GM12801 (cell line): ENCODE measurements at regions not wholly inside any gene's neighbourhood (a gene's known extent, or its start where the extent isn't known, plus 50 kb on each side); places are given as distances from the start of the nearest gene placed in this dataset.

Experiments
- TF ChIP-seq, protein P1 (sequence below): IDR thresholded peaks from one replicate; pipeline ENCODE4 v1.5.1; 2011; ENCODE audit warnings: control low read depth; ENCODE audit not compliant: insufficient read length; ENCODE audit errors: extremely low read depth

DNA sequence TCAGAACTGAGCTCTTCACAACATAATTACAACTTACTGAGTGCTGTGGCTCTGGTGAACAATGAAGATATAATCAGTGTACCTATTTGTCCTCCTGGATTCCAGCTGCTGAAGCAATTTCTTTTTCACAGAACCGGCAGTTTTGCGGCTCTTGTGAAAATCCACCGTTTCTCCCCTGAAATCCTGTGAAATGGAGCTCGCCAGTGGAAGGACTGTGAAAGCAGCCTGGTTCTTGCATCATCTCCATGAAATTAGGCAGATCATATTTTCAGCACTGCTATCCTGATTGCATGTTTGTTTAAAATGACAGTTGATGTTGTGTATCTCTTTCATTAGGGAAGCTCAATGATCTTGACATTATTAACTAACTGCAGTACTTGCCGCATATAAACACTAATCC is 120.2 kb upstream of the SNX19 start:
- TF ChIP-seq, protein P1, sequence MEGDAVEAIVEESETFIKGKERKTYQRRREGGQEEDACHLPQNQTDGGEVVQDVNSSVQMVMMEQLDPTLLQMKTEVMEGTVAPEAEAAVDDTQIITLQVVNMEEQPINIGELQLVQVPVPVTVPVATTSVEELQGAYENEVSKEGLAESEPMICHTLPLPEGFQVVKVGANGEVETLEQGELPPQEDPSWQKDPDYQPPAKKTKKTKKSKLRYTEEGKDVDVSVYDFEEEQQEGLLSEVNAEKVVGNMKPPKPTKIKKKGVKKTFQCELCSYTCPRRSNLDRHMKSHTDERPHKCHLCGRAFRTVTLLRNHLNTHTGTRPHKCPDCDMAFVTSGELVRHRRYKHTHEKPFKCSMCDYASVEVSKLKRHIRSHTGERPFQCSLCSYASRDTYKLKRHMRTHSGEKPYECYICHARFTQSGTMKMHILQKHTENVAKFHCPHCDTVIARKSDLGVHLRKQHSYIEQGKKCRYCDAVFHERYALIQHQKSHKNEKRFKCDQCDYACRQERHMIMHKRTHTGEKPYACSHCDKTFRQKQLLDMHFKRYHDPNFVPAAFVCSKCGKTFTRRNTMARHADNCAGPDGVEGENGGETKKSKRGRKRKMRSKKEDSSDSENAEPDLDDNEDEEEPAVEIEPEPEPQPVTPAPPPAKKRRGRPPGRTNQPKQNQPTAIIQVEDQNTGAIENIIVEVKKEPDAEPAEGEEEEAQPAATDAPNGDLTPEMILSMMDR = no peak

DNA sequence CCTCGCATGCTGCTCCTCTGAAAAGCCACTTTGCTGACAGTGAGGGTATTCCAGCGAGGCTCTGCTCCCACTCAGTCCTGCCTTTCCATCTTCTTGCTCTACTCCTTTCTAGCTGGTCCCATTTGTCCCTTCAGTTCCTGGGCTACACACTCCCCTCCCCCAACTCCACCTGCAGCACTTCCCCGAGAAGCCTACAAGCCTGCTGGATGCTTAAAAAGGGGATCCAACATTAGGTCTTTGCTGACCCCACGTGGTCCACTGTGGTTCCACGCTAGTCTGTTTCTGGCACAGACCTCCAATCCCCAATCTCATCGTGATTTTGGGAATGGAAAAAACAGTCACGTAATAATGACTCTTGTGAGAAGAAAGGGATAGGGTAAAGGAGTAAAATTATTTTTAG is 121.6 kb upstream of the SNX19 start:
- TF ChIP-seq, protein P1 = no peak

DNA sequence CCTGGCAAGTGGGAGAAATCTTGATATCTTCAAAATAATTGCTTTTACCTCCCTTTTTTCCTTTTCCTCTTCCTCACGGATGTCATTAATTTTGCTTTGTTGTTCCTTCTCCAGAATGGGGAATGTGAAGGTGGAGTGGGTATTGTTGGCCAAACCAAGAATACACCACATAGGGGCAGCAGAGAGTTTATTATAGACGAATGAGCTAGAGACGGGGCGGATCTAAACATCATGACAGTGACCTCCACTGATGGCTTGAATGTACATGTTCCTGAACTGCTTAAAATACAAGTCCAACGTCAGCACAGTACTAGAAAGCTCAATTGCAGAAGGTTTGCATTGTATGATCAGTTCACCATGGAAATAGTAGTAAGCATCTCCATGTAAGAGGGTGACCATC is 122.3 kb upstream of the SNX19 start:
- TF ChIP-seq, protein P1 = no peak

DNA sequence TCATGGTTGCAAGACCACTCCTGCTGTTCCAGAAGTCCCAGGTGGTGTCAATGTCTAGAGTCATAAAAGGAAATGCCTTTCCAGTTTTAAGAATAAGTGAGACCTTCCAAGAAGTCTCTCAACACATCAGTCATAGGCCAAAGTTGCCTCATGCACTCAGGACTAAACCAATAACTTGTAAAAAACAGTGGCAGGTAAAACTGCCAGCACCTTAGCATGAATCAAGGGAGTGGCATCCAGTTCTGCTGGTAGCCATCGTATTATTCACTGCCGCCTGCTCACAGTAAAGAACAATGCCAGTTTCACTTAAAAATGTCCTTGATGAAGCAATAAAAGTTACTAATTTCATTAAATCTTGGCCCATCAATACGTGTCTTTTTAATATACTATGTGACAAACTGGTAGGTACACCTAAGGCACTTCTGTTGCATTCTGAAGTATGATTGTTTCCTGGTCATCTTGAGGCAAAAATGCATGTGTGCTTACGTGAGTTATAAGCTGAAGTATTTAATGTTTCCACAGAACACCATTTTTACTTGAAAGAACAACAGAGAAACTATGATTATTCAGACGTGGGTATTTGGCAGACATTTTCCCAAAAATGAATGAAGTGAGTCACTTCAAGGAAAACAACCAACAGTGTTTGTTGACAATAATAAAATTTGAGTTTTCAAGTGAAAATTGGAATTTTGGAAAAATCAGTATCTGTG is 125.2 kb upstream of the SNX19 start:
- TF ChIP-seq, protein P1 = no peak

DNA sequence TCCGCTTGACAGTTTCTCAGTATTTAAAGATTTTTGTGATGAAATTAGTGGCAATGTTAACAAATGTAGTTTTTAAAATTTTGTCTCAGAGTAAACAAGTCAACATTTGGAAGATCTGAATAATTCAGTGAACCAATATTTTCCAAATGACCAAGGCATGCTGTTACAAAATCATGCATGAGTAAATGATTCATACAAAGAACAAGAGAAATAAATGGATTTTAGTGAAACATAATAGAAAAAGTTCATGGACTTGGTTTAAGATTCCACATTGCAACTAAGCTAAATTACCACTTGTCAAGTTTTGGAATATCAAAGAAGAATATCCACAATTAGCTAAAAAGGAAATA is 125.7 kb upstream of the SNX19 start:
- TF ChIP-seq, protein P1 = no peak

DNA sequence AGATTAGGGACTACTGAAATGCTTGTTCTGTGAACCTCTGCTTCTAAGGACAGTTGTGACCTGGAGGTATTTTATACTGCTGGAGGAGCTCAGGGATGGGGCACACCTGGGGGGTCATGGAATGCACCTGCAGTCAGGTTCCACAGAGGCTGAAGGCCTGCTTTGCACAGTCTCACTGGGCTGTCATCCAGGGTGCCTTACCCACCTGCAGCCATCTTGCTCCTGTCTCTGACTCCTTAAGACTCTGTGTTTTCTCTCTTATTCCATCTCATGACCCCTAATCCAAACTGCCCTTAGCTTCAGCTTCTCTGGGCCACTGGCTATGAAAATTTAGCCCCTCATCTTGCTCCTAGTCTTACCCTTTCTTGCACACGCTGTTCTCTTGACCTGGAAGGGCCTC is 127.0 kb upstream of the SNX19 start:
- TF ChIP-seq, protein P1 = no peak

DNA sequence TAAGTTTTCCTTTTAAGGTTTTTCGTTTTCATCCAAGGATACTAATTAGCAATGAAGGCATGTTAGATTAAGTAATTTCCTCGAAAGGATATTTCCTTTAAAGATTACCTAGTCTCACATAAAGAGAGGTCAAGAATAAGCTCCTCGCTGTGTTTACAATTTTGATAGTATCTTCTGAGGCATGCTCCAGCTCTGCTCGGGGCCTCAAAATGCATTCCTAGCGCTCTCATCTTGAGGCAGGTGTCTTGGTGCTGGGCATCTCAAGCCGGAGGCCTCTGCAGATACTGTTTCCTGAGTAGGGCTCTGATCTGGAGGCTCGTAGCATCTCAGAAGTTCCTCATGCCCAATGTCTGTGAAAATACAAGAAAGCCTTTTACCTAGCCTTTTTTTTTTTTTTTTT is 128.6 kb upstream of the SNX19 start:
- TF ChIP-seq, protein P1 = no peak
